ENCODE measurements at regions not wholly inside any gene's neighbourhood (a gene's known extent, or its start where the extent isn't known, plus 50 kb on each side); places are given as distances from the start of the nearest gene placed in this dataset.

- ATAC-seq (no peak), DNase-seq (no peak)
- Histone ChIP-seq H3K27me3 (no peaks in the 10 kb centered on the region), H3K27ac (no peak overlapping the region), H3K4me3 (no peak overlapping the region), H3K4me1 (peaks cover 0 to 5% (median 0%) of the 10 kb centered on the region in 4 donors), H3K9me3 (no peaks in the 10 kb centered on the region), H3K36me3 (no peaks in the 10 kb centered on the region)
- 86% methylated on average over 2 of the region's 2 CpGs for WGBS (ENCODE audit: insufficient coverage, low coverage, low lambda C conversion rate, missing lambda C conversion rate)
- intact Hi-C loops (cut with DNase I): no loop called here
- TF ChIP-seq CTCF (IDR thresholded peaks at IDR 0.05): no peak
- TF ChIP-seq POLR2A (IDR thresholded peaks at IDR 0.05): no peak
These were observed 314.5 kb downstream of the OSR1 start for GRCh38 chr2:19043893-19044292.

DNA sequence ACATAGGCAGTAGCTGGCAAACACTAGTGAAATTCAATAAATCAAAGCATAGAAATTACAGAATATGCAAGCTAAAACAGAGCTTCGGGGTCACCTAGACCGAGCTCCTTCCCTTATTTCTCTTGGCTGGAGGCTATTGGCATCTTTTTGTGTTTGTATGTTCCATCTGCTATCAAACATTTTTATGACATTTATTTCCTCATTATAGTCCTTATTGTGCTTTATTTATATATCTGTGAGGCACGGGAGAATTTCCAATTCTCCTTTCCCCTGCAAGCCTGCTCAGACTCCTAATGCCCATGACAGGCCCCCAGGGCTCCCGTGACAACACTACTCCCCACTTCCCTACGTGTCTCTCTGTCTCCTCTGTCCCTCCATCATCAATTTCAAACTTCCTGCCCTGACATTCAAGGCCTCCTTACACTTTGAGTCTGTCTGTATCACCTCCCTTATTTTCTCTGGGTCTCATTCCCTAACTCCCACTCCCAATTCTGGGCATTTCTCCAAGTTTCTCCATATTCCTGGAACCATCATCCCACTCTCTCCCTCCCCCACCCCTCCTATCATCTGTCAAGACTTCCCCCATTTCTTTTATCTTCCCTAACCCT is 316.9 kb downstream of the OSR1 start:
- H3K9me3 ChIP-seq: no peaks in the 10 kb centered on the region
- WGBS (ENCODE audit: insufficient coverage, low coverage, low lambda C conversion rate, missing lambda C conversion rate): 65% methylated on average over 5 of the region's 5 CpGs
- H3K4me3 ChIP-seq: no peak overlapping the region
- no peaks in the 10 kb centered on the region for H3K27me3 ChIP-seq
- no peak for TF ChIP-seq CTCF (IDR thresholded peaks at IDR 0.05)
- TF ChIP-seq POLR2A (IDR thresholded peaks at IDR 0.05): no peak
- no peak for ATAC-seq
- intact Hi-C loops (cut with DNase I): no loop called here
- no peak overlapping the region for H3K27ac ChIP-seq
- no peak for DNase-seq
- no peaks in the 10 kb centered on the region for H3K4me1 ChIP-seq
- H3K36me3 ChIP-seq: no peaks in the 10 kb centered on the region

- TF ChIP-seq POLR2A (IDR thresholded peaks at IDR 0.05) (no peak), CTCF (IDR thresholded peaks at IDR 0.05) (no peak)
- 43% methylated on average over 3 of the region's 3 CpGs for WGBS (ENCODE audit: insufficient coverage, low coverage, low lambda C conversion rate, missing lambda C conversion rate)
These were observed 320.1 kb downstream of the OSR1 start for GRCh38 chr2:19038071-19039015.

DNA sequence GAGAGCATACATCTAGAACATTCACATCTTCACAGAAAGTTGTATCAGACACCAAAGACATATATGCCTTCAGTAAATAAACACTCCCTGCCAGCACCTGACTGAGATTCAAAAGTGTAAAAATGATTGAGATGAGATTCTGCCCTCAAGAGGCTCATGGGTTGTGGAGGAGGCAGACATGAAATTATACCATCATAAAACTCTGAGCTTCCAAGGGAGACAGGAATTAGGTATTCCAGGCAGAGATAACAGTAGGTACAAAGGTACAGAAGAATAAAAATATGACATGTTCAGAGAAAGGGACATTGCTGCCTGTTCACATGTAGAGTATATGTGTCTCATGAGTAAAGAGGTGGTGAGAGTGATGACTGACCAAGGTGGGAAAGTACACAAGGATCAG is 322.3 kb downstream of the OSR1 start:
- no peak for TF ChIP-seq POLR2A (IDR thresholded peaks at IDR 0.05)
- TF ChIP-seq CTCF (IDR thresholded peaks at IDR 0.05): no peak
- intact Hi-C loops (cut with DNase I): no loop called here
- no peaks in the 10 kb centered on the region for H3K9me3 ChIP-seq
- no peak for DNase-seq
- no peaks in the 10 kb centered on the region for H3K27me3 ChIP-seq
- H3K27ac ChIP-seq: no peak overlapping the region
- ATAC-seq: no peak
- H3K4me1 ChIP-seq: no peaks in the 10 kb centered on the region
- H3K36me3 ChIP-seq: no peaks in the 10 kb centered on the region
- H3K4me3 ChIP-seq: no peak overlapping the region

More at GRCh38 chr2:19038071-19039015, 320.1 kb downstream of the OSR1 start:
- H3K27me3 ChIP-seq: no peaks in the 10 kb centered on the region
- H3K4me3 ChIP-seq: no peak overlapping the region
- H3K4me1 ChIP-seq: no peaks in the 10 kb centered on the region
- no peak overlapping the region for H3K27ac ChIP-seq
- ATAC-seq (no peak), DNase-seq (no peak)
- H3K9me3 ChIP-seq: no peaks in the 10 kb centered on the region
- intact Hi-C loops (cut with DNase I): no loop called here
- H3K36me3 ChIP-seq: no peaks in the 10 kb centered on the region
